ENCODE measurements at regions not wholly inside any gene's neighbourhood (a gene's known extent, or its start where the extent isn't known, plus 50 kb on each side); places are given as distances from the start of the nearest gene placed in this dataset.

- no peak overlapping the region for H3K4me3 ChIP-seq (ENCODE audit: low read depth, low read length)
- DNase-seq (ENCODE audit: low read depth): no peak
- no peak for TF ChIP-seq MYC (IDR thresholded peaks at IDR 0.05; ENCODE audit: low read depth, low read length)
- TF ChIP-seq CTCF (IDR thresholded peaks at IDR 0.05; ENCODE audit: low read depth, low read length): no peak
Observed at GRCh38 chr10:28354511-28354910, 51.6 kb upstream of the MPP7 start.

GRCh38 chr10:28355376-28355775, 52.5 kb upstream of the MPP7 start:
- TF ChIP-seq CTCF (IDR thresholded peaks at IDR 0.05; ENCODE audit: low read depth, low read length): no peak
- no peak for TF ChIP-seq MAX (IDR thresholded peaks at IDR 0.05; ENCODE audit: low read depth, low read length)
- no peak for TF ChIP-seq MYC (IDR thresholded peaks at IDR 0.05; ENCODE audit: low read depth, low read length)
- TF ChIP-seq POLR2A (IDR thresholded peaks at IDR 0.05; ENCODE audit: extremely low read depth, insufficient read length): no peak
- H3K4me3 ChIP-seq (ENCODE audit: low read depth, low read length): no peak overlapping the region
- no peak for DNase-seq (ENCODE audit: low read depth)

DNA sequence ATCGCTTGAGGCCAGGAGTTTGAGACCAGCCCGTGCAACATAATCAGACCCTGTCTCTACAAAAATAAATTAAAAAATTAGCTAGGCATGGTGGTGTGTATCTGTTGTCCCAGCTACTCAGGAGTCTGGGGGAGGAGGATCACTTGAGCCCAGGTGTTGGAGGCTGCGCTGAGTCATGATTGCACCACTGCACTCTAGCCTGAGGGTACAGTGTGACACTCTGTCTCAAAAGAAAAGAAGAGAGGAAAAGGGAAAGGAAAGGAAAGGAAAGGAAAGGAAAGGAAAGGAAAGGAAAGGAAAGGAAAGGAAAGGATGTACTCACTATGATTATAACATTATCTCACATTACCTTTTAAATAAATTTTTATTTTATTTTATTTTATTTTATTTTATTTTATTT, 56.5 kb upstream of the MPP7 start:
- H3K4me3 ChIP-seq (ENCODE audit: low read depth, low read length): no peak overlapping the region
- no peak for DNase-seq (ENCODE audit: low read depth)
- TF ChIP-seq POLR2A (IDR thresholded peaks at IDR 0.05; ENCODE audit: extremely low read depth, insufficient read length) (no peak), MAX (IDR thresholded peaks at IDR 0.05; ENCODE audit: low read depth, low read length) (no peak), MYC (IDR thresholded peaks at IDR 0.05; ENCODE audit: low read depth, low read length) (no peak), CTCF (IDR thresholded peaks at IDR 0.05; ENCODE audit: low read depth, low read length) (no peak)

- TF ChIP-seq POLR2A (IDR thresholded peaks at IDR 0.05; ENCODE audit: extremely low read depth, insufficient read length): no peak
- TF ChIP-seq CTCF (IDR thresholded peaks at IDR 0.05; ENCODE audit: low read depth, low read length): no peak
- no peak for TF ChIP-seq MYC (IDR thresholded peaks at IDR 0.05; ENCODE audit: low read depth, low read length)
- TF ChIP-seq MAX (IDR thresholded peaks at IDR 0.05; ENCODE audit: low read depth, low read length): no peak
- H3K4me3 ChIP-seq (ENCODE audit: low read depth, low read length): no peak overlapping the region
- no peak for DNase-seq (ENCODE audit: low read depth)
Observed at GRCh38 chr10:28360175-28360574, 57.3 kb upstream of the MPP7 start.

DNA sequence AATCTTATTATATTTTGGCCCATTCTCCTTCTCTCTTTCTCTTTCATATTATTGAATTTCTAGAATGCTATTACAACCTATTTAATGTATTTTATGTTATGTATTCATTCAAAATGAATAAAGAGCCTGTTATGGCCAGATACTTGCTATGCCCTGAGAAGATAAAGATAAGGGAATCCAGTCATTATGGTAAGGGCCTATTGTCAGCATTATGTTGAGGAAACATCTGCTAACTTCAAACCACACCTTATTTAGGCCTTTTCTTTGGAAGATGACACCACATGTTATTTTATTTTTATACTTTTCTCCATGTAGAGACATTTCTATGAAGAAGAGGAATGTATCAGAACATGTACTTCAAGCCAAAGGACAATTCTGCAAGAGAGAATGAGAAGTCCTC, 60.5 kb upstream of the MPP7 start:
- no peak for TF ChIP-seq MAX (IDR thresholded peaks at IDR 0.05; ENCODE audit: low read depth, low read length)
- TF ChIP-seq CTCF (IDR thresholded peaks at IDR 0.05; ENCODE audit: low read depth, low read length): no peak
- TF ChIP-seq POLR2A (IDR thresholded peaks at IDR 0.05; ENCODE audit: extremely low read depth, insufficient read length): no peak
- no peak for TF ChIP-seq MYC (IDR thresholded peaks at IDR 0.05; ENCODE audit: low read depth, low read length)

DNA sequence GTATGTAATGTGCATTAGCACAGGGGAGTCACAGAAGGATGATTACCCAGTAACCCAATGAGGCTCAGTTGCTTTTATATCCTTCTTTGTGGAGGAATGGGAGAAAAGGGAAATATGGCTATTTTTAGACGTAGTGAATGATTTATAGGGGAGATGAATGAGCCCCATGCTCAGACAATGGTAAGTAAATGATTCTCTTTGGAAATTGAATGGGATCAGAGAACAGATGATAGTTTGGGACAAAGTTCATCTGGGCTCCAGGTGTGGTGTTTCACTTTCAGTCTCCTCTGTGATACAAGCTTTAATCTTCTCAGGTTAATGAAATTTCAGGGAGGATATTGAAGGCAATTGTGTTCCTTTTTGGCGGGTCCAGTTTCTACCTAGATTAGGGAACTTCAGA, 63.0 kb upstream of the MPP7 start:
- DNase-seq (ENCODE audit: low read depth): no peak
- TF ChIP-seq MAX (IDR thresholded peaks at IDR 0.05; ENCODE audit: low read depth, low read length) (no peak), CTCF (IDR thresholded peaks at IDR 0.05; ENCODE audit: low read depth, low read length) (no peak), POLR2A (IDR thresholded peaks at IDR 0.05; ENCODE audit: extremely low read depth, insufficient read length) (no peak), MYC (IDR thresholded peaks at IDR 0.05; ENCODE audit: low read depth, low read length) (no peak)
- no peak overlapping the region for H3K4me3 ChIP-seq (ENCODE audit: low read depth, low read length)

More for the DNA sequence above, 60.5 kb upstream of the MPP7 start:
- no peak for DNase-seq (ENCODE audit: low read depth)
- no peak overlapping the region for H3K4me3 ChIP-seq (ENCODE audit: low read depth, low read length)

Data from NB4 (cell line).